GM13977 (cell line): ENCODE measurements at regions not wholly inside any gene's neighbourhood (a gene's known extent, or its start where the extent isn't known, plus 50 kb on each side); places are given as distances from the start of the nearest gene placed in this dataset.
A peak's percentile ranks its signal among the peaks of the same experiment; 100 is the strongest.

Experiments
- DNase-seq: peaks from one replicate; pipeline ENCODE4 v3.0.0; 2012; ENCODE audit warnings: low spot score
- in situ Hi-C: fragments of 300-500 bp; cut with MboI; formaldehyde crosslinking; loops from one replicate; pipeline ENCODE4 v1.12.0; 2022; ENCODE audit warnings: low sequenced_read_pairs, low pct_unique_long_range_greater_than_20kb, mixed read lengths, inconsistent platforms; ENCODE audit not compliant: unreplicated experiment
- TF ChIP-seq, protein P1 (sequence below): IDR thresholded peaks from 2 replicates; pipeline ENCODE4 v1.5.1; 2012; ENCODE audit warnings: mild to moderate bottlenecking, control low read depth; ENCODE audit not compliant: insufficient read depth; ENCODE audit errors: extremely low read depth, missing control alignments

DNA sequence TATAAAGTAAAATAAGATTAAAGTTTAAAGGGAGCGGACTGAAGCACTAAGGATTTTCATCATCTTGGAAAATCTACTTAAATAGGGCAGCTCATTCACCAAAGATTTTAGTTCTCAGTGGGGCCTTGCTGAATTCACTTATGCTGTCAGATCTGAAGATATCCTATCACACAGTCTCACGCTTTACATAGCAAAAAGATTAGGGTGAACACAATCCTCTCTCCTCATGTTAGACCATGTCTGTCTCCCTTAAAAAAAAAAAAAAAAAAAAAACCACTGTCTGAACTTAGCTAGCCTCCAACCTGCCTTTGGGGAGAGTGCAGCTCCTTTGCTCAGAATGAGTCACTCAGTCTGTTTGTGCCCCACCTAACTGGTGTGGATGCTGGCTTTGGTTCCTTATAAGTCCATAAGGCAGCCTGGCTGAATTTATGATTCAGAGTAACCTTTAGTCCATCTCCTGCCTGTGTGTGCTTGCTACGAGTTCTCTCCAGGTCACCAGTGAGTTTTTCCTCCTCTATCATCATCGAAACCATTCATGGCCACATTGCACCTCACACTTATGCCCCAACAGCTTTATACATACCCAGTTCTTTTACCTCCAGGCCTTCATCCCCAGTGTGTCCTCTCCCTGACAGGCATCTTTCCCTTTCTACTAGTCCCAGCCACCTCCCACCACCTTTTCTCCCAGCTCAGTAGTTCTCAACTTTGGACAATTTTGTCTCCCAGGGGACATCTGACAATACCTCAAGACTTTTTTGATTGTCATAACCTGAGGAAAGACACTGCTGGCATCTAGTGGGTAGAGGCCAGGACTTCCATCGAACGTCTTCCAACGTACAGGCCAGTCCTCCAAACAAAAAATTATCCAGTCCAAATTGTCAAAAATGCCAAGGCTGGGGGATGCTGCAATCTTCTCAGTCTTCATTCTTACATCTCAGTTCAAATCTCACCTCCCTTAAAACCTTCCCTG, 220.7 kb upstream of the EMCN start:
- no peak for DNase-seq
- in situ Hi-C loops = no loop called here
- TF ChIP-seq, protein P1, sequence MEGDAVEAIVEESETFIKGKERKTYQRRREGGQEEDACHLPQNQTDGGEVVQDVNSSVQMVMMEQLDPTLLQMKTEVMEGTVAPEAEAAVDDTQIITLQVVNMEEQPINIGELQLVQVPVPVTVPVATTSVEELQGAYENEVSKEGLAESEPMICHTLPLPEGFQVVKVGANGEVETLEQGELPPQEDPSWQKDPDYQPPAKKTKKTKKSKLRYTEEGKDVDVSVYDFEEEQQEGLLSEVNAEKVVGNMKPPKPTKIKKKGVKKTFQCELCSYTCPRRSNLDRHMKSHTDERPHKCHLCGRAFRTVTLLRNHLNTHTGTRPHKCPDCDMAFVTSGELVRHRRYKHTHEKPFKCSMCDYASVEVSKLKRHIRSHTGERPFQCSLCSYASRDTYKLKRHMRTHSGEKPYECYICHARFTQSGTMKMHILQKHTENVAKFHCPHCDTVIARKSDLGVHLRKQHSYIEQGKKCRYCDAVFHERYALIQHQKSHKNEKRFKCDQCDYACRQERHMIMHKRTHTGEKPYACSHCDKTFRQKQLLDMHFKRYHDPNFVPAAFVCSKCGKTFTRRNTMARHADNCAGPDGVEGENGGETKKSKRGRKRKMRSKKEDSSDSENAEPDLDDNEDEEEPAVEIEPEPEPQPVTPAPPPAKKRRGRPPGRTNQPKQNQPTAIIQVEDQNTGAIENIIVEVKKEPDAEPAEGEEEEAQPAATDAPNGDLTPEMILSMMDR = no peak

DNA sequence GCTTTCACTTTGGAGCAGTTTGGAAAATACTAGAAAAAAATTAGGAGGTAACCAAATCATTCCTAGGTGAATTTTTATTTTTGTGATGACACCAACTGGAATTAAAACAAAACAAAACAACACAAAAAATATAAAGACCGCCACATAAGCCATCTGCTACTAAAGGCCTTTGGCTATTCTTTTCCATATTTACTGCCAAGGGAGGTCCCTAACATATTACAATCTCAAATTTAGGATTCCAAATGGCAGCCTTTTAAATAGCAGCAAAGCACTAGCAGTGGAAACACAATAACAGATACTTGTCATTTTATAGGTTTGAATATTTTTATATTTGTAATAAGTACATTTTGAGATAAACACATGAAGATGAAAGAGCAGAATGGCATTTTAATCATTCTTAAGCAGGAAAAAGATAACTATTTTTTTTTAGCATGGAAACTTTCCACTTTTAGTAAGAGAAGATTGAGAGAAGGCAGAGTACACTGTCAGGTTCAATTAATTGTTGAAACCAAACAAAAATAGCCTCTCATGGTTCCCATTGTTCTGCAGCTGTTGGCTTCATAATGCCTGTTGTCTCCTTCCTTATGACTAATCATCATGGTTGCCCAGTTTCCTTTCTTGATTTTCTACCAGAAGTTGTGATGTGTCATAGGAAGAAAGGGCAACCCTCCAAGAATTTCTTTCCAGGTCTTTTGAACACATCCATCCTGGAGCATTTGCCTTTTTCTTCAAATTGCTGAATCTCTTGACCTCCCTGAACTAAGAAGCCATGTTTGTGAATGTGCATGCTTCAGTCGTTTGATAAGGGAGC, 219.0 kb upstream of the EMCN start:
- TF ChIP-seq, protein P1 = no peak
- no peak for DNase-seq

DNA sequence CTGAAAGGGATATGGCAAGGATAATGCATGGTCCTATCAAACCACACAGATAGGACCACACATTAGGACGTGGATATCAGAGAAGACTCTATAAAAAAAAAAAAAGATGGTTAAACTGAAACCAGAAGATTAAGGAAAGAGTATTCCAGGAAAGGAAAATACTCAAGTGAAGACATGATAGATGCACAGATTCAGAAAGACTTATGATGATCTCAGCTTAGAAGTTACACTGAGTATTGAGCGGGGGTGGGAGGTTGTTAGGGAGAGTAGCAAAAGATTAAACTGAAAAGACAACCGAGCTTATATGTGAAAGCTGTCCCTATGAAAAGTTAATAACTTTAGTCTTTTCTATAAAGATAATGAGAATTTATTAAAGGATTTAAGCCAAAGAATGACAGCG, 211.0 kb upstream of the EMCN start:
- in situ Hi-C loops = no loop called here
- no peak for DNase-seq
- TF ChIP-seq, protein P1 = no peak

More for the DNA sequence above, 219.0 kb upstream of the EMCN start:
- in situ Hi-C loops = no loop called here

DNA sequence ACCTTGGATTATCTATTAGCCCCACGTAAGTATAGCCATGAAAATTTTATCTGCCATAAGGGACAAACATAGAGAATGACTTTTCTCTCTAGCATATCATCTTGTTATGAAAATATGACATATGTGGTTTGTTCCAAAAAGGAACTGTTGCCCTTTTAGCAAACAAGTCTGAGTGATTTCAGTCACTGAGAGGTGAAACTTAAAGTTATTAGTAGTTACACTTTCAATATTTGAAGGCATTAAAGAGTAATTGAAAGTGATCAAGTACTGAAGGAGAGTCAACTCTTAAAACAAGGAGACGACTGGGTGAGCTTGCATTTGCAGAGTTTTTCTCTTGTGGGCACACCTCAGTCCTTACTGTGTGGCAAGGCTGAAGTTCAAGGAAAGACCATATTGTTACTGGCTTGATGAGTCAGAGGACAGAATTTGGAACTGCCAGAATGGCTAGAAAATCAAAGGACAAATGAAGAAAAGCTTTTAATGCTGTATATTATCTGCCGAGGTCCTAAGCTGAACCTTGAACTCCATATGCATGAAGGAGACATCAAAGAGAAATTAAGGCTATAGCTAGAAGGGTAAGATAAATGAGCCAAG, 205.1 kb upstream of the EMCN start:
- DNase-seq = peak; percentile 4
- in situ Hi-C loops = no loop called here
- TF ChIP-seq, protein P1 = no peak

DNA sequence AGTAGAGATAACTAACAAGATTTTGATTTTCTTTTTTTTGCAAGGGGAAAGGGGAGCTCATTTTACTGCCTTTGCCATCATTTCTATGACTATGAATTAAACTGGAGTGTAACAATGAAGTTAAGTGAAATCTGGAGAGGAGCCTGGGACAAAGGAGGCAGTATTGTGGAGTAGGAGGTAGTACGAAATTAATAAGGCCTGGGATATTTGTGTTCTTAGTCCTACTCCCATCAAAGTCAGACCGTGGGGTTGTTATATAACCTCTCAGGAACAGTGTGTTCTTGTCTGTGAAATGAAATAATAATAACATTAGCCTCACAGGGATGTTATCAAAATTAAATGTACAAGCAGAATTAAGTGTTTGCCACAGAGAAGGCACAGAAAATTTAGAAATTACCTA, 204.3 kb upstream of the EMCN start:
- TF ChIP-seq, protein P1 = no peak
- in situ Hi-C loops = no loop called here

DNA sequence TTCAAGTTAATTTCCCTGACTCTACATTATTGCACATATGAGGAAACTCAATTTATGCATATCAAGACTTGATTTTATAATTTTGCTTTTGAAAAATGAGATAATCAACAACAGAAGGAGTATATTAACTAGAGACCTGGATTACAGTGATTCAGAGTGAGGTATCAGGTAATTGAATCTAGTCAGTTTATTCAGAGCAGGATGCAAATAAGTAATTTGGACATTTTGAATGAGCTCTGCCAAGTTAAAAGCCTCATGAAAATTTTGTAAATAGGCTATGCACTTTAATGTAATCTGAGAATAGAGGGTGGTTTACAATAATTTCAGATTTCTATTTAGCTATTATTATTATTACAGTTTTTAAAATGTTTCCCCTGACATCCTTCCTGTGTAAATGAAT, 203.7 kb upstream of the EMCN start:
- TF ChIP-seq, protein P1 = no peak
- in situ Hi-C loops = no loop called here
- no peak for DNase-seq

More for the DNA sequence above, 204.3 kb upstream of the EMCN start:
- no peak for DNase-seq
